ENCODE measurements at regions not wholly inside any gene's neighbourhood (a gene's known extent, or its start where the extent isn't known, plus 50 kb on each side); places are given as distances from the start of the nearest gene placed in this dataset.

DNA sequence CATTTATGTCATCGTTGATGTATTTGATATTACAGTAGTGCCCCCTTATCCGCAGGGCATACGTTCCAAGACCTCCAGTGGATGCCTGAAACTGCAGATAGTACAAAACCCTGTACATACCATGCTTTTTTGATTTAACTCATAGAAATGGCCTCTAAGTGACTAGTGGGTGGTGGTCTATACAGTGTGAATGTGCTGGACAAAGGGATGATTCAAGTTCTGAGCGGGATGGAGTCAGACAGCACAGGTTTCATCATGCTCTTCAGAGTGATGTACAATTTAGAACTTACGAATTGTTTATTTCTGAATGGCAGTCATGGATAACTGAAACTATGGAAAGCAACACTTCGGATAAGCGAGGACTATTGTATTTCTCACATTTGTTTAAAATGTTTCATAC lies 473.1 kb upstream of the FANCL start:
- TF ChIP-seq, protein P1, sequence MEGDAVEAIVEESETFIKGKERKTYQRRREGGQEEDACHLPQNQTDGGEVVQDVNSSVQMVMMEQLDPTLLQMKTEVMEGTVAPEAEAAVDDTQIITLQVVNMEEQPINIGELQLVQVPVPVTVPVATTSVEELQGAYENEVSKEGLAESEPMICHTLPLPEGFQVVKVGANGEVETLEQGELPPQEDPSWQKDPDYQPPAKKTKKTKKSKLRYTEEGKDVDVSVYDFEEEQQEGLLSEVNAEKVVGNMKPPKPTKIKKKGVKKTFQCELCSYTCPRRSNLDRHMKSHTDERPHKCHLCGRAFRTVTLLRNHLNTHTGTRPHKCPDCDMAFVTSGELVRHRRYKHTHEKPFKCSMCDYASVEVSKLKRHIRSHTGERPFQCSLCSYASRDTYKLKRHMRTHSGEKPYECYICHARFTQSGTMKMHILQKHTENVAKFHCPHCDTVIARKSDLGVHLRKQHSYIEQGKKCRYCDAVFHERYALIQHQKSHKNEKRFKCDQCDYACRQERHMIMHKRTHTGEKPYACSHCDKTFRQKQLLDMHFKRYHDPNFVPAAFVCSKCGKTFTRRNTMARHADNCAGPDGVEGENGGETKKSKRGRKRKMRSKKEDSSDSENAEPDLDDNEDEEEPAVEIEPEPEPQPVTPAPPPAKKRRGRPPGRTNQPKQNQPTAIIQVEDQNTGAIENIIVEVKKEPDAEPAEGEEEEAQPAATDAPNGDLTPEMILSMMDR (IDR thresholded peaks at IDR 0.05; ENCODE audit: insufficient read depth, low read depth, low read length) = no peak
- Histone ChIP-seq H3K4me3 (ENCODE audit: low read depth, low read length) (no peak overlapping the region), H3K27me3 (ENCODE audit: control insufficient read depth, insufficient read depth, low read length) (no peaks in the 10 kb centered on the region), H3K36me3 (ENCODE audit: control insufficient read depth, insufficient read depth, low read length) (no peaks in the 10 kb centered on the region)
- no peak for DNase-seq (ENCODE audit: low read depth)
- ChIA-PET POLR2A (no interaction called here), CTCF (interaction anchor here (1.5 kb wide), 1 partner anchor 9 kb away, joined by 4 read pairs; no protein-coding TSS in a partner anchor)

GRCh38 chr2:58710795-58711279 lies 469.7 kb upstream of the FANCL start:
- TF ChIP-seq, protein P1 (IDR thresholded peaks at IDR 0.05; ENCODE audit: insufficient read depth, low read depth, low read length) = no peak
- no peak for DNase-seq (ENCODE audit: low read depth)
- ChIA-PET CTCF (no interaction called here), POLR2A (no interaction called here)
- Histone ChIP-seq H3K4me3 (ENCODE audit: low read depth, low read length) (no peak overlapping the region), H3K27me3 (ENCODE audit: control insufficient read depth, insufficient read depth, low read length) (no peaks in the 10 kb centered on the region), H3K36me3 (ENCODE audit: control insufficient read depth, insufficient read depth, low read length) (no peaks in the 10 kb centered on the region)

DNA sequence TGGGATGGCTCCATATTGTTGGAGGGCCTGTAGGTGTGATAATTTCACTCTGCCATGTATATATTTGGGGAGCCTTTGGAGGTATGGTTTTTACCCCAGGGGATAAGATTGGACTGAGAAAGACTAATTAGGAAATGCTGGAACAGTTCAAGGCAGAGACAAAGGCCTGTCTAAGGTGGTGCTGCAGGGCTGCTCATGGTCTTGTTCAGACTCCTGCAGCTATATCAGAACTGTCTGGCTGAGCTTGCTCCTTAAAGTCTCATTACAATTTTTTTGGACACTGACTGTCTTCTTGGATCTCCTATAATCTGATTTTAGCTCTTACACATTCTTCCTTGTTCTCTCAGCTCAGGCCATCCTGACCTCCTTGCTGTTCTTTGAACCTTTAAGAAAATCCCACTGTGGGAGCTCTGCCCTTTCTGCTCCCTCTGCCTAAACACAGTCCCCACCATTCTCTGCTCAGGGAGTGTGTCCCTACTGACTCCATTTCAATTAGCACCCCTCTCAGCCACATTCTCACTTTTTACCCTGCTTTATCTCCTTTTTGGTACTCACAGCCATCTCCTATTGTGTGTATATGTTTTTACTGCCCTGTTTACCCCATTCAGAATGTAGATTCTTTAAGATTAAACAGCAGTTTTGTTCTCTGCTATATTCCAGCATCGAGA lies 468.7 kb upstream of the FANCL start:
- TF ChIP-seq, protein P1 (IDR thresholded peaks at IDR 0.05; ENCODE audit: insufficient read depth, low read depth, low read length) = no peak
- no peak overlapping the region for H3K4me3 ChIP-seq (ENCODE audit: low read depth, low read length)
- ChIA-PET POLR2A (no interaction called here), CTCF (no interaction called here)
- DNase-seq (ENCODE audit: low read depth) = no peak
- no peaks in the 10 kb centered on the region for H3K36me3 ChIP-seq (ENCODE audit: control insufficient read depth, insufficient read depth, low read length)
- no peaks in the 10 kb centered on the region for H3K27me3 ChIP-seq (ENCODE audit: control insufficient read depth, insufficient read depth, low read length)

GRCh38 chr2:58709274-58709673 lies 468.1 kb upstream of the FANCL start:
- TF ChIP-seq, protein P1 (IDR thresholded peaks at IDR 0.05; ENCODE audit: insufficient read depth, low read depth, low read length) = no peak
- H3K36me3 ChIP-seq (ENCODE audit: control insufficient read depth, insufficient read depth, low read length) = no peaks in the 10 kb centered on the region
- no peak for DNase-seq (ENCODE audit: low read depth)
- CTCF ChIA-PET = interaction anchor here (0.9 kb wide), 1 partner anchor 9 kb away, joined by 4 read pairs; no protein-coding TSS in a partner anchor
- POLR2A ChIA-PET = no interaction called here
- H3K27me3 ChIP-seq (ENCODE audit: control insufficient read depth, insufficient read depth, low read length) = no peaks in the 10 kb centered on the region
- H3K4me3 ChIP-seq (ENCODE audit: low read depth, low read length) = no peak overlapping the region

DNA sequence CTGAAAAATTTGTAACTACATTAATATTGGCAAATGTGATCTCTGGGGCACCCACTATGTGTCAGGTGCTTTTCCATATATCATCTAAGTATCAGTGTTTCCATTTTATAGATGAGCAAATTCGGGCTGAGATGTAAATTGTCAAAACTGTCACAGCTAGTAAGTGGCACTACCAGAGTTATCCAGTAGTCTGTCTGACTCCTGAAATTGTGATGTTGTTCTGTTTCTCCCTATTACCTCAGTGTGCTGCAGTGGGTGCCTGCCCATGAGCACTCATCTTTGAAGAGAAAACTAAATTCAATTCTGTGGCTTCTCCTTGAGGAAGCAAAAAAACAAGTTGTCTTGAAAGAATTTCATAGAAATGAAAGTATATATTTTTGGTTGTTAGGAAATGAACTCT lies 467.4 kb upstream of the FANCL start:
- H3K4me3 ChIP-seq (ENCODE audit: low read depth, low read length) = no peak overlapping the region
- DNase-seq (ENCODE audit: low read depth) = no peak
- ChIA-PET CTCF (interaction anchor here (0.9 kb wide), 1 partner anchor 10 kb away, joined by 4 read pairs; no protein-coding TSS in a partner anchor), POLR2A (no interaction called here)
- TF ChIP-seq, protein P1 (IDR thresholded peaks at IDR 0.05; ENCODE audit: insufficient read depth, low read depth, low read length) = no peak
- H3K36me3 ChIP-seq (ENCODE audit: control insufficient read depth, insufficient read depth, low read length) = no peaks in the 10 kb centered on the region
- no peaks in the 10 kb centered on the region for H3K27me3 ChIP-seq (ENCODE audit: control insufficient read depth, insufficient read depth, low read length)
